GM21367 (cell line): ENCODE measurements at regions not wholly inside any gene's neighbourhood (a gene's known extent, or its start where the extent isn't known, plus 50 kb on each side); places are given as distances from the start of the nearest gene placed in this dataset.
"Not testable (repeated sequence)": the region's sequence is repeated elsewhere in the genome, so short reads cannot be mapped to it uniquely, and the experiment has no call there.

Experiments used
- ATAC-seq: cut with Tn5 transposase; IDR thresholded peaks from one replicate; pipeline ENCODE4 v1.9.1; 2021; ENCODE audit not compliant: unreplicated experiment

DNA sequence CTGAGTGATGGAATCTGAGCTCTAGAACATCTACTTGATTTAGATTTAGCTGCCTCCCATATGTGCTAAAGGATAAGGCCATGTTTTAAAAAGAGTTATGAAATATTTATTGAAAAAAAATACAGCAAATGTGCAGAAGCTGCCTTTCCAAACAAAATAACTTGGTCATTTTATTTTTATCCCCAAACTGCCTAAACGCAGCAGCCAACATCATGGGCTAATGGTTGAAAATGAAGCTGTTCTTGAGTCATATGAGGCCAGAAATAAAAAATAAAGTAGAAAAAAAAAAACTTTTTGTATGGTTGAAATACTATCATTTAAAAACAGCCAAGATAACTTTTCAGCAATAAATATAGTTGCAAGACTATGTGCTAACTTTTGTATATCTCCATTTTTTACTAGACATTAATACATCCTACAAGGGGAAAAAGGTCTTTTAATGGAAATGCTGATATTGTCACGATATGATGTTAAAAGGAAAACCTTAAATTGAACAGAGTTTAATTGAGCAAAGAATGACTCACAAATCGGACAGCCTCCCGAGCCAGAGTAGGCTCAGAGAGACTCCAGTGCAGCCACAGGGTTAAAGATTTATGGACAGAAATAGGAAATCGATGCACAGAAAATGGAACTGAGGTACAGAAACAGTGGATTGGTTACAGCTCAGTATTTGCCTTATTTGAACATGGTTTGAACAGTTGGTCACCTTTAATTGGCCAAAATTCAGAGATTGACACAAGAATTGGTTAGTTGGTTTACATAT lies 305.8 kb downstream of the MDFIC start:
- no peak for ATAC-seq

DNA sequence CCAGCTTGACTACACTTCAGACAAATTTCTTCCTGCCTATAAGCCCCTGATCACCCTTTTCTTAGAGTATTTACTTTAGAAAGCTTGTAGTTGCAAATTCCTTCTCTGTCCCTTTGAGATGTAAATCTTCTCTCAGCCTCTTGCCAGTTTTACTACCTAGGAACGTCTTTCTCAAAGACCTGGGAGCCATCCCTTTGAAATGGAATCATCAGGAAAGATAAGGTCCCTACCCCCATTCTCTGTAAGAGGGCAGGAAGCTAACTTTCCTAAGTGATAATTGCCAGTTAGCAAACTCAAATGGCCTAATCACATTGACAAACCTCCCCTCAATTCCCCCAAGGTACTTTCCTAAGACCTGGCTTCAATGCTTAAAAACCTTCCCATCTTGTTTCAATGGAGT lies 304.5 kb downstream of the MDFIC start:
- no peak for ATAC-seq

DNA sequence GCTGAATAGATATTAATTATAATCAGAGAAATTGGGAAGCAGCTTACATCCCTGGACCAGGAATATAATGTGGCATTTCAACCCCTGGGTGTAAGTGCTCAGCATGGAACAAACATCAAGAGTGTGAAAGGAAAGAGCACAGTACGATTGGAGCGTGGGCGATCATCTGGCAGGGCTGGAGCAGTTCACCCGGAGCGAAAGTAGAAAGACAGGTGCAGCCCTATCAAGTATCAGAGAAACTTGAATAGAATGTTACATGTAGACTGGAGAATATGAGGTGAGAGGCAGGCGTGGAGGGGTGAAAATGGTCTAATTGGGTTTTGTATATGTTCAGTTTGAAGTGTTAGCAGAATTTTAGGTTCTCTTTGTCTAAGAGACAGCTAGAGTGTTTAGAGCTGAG lies 303.0 kb downstream of the MDFIC start:
- no peak for ATAC-seq

DNA sequence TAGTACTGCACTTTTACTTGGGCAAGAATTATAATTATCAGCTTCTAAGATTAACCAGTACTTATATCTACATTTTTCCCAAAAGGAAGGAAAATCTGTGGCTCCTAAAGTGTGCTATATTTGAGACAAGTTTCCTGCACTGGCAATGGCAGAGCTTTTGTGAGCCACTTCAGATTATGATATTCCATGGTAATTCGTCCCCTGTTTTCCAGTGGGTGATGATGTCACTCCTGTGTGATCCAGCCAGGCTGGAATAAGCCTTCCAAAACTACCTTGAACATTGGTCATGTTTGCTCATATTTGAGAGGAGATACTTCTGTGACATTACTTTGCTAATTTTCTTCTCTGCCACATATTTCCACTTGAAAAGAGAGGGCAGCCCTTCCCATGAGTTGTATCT lies 302.1 kb downstream of the MDFIC start:
- no peak for ATAC-seq

DNA sequence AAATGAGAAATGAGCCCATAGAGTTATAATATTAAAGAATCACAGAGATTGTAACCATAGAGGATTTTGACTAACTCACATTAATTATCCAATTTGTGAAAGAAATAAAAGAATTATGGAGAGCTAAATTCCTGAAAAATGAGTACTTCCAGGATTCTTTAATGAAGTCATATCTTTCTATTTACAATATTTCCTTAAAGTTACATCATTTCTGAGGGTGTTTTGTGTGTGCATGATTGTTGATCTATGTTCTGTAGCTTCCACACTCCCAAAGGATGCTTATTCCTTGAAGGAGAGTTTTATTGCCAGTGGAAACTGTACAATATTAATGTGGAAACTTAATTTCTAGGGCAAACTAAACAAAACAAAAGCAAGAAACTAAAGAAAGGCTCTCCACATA lies 299.6 kb downstream of the MDFIC start:
- ATAC-seq: no peak

DNA sequence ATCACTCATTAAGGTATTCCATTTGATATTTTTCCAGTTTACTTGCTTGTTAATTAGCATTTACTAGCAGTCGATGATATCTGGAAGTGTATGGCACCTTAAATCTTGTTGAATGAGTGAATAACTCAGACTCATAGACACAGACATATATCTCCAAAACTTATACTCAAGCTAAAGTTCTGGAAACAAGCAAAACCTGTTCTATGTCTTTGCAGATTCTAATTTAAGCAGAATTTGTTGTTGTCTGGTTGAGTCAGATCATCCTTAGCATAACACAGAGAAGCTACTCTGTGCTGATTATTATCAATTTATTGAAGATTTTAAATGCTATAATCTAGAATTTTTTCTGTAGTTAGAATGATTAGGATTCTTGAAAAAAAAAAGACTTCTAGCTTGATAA lies 296.2 kb downstream of the MDFIC start:
- ATAC-seq: no peak

DNA sequence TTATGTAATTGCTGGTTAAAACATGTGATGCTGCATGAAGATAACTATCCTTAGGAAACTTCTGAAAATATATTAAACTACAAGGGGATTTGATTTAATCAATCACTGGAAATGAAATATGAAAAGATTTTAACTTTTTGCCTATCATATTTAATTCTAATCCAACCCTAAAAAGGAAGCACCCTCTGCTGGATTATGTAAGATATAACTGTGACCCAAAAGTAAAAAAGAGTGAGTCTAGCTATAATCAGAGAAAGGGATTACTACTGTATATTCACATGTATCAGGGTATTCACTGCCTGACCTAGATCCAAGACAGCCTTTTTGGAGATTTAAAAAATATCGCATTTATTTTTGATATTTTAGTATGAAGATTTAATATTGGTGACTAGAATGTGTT lies 295.5 kb downstream of the MDFIC start:
- no peak for ATAC-seq

DNA sequence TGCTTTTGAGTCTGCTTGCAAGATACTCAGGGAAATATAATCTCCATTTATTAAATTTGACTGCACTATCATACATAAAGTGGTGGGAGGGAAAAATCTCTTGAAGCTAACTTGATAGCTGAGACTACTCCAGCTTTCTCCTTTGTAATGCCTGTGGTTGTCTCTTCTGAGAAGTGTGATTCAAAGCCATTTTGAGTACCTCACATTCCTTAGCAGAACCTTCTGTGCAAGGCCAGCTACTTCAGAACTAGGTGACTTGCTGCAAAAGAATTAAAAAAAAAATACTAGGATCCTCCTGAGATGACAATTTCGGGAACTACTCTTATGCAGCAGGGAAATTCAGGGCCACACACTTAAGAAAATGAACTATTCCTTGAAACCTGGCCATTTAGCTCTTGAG lies 294.8 kb downstream of the MDFIC start:
- ATAC-seq: no peak

DNA sequence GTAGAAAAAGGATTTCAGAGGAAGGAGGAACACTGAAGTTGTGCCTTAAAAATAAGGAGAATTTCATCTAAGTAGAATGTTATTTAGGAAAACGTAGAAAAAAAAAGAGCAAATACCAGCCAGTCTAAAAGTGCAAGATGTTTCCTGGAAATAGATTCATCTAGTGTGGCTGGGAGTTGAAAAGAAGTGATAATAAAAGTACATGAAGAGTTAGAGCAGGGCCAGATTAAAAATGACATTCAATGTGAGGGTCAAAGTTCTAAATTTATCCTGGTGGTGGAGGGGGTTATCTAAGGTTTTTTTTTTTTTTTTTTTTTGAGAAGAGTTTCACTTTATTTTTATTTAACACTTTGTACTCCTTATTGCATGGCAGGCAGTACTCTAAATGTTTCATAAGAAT lies 289.3 kb downstream of the MDFIC start:
- no peak for ATAC-seq

DNA sequence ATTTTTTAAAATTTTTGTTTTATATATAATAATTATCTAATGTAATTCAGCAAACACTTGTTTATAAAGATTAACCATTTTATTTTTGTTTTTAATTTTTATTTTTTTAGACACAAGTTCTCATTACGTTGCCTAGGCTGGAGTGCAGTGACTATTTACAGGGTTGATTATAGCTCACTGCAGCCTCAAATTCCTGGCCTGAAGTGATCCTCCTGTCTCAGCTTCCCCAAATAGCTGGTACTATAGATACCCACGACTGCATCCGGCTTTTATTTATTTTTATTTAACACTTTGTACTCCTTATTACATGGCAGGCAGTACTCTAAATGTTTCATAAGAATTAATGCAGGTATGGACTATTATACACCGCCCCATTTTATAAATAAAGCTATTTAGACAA lies 288.7 kb downstream of the MDFIC start:
- ATAC-seq: no peak

DNA sequence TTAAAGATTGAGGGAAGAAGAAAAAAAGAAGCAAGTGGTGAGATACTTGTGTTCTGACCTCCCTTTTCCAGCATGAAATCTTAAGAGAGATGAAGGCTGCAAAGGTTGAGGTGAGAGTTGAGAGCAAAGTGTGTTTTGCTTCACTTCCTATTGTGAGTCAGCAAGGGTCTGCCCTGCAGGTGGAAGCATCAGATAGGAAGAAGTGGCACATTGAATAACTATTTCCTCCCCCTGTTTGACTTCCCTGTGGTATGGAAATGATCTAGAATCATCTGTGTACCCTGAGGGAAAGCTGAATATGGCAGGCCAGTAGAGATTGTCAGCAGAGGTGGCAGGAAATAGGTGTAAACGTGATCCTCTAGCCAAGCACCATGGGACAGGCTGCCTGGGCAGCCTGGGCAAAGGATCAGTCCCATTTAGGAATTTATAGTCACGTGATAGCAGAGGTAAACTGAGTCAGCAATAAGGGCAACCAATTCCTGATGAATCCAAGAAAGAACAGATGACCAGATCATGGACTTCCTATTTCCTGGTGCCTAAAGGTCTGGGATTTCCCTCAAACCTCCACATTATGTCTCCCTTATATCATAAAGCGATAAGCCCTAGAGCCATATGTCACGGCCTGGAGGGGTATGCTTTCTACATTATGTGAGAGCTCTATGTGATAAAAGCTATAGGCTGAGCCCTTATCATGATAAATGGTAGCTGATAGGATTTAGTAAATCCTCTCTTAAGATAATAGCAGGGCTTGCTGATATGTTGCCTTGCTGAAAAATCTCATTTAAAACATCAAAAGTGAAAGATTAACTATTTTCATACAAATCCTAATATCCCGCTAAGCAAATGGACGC lies 287.0 kb downstream of the MDFIC start:
- no peak for ATAC-seq

DNA sequence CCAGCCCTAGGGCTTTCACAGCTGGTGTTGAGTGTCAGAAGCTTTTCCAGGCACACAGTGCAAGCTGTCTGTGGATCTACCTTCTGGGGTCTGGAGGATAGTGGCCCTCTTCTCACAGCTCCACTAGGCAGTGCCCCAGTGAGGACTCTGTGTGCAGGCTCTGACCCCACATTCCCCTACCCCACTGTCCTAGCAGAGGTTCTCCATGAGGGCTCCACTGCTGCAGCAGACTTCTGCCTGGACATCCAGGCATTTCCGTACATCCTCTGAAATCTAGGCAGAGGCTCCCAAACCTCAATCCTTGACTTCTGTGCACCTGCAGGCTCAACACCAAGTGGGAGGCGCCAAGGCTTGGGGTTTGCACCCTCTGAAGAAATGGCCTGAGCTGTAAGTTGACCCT lies 284.5 kb downstream of the MDFIC start:
- not testable (repeated sequence) for ATAC-seq

DNA sequence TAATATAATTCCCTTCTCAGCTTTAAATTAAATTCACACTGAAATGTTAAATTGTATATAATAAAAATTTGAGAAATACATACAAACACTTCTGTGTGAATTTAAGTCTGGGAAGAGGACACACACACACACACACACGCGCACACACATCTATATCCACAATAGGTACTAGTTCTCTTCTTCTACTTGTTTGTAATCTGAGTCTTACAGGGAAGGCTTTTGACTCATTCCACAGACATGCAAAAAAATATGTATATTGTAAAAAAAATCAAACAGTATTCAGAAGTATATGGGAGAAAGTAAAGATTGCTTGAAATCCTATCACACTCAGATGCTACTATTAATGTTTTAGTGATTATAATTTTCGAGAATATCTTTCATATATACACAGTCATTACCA lies 276.2 kb downstream of the MDFIC start:
- ATAC-seq: no peak

DNA sequence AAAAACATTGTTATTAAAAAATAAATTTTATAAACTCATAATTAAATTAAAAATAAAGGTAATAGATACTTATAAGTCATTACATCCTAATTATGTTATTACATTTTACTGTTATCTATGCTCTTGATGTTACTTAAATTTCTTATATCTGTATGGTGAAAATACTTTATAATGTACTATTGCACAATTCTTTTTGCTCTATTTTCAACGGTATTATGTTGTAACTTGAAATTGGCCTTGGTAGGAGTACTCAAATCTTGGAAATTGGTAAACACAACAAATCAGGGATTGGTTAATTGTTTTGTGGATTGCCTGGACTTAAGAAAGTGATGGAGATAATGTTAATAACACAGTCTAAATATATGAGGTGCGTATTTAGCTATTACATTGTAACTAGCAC lies 273.3 kb downstream of the MDFIC start:
- no peak for ATAC-seq

DNA sequence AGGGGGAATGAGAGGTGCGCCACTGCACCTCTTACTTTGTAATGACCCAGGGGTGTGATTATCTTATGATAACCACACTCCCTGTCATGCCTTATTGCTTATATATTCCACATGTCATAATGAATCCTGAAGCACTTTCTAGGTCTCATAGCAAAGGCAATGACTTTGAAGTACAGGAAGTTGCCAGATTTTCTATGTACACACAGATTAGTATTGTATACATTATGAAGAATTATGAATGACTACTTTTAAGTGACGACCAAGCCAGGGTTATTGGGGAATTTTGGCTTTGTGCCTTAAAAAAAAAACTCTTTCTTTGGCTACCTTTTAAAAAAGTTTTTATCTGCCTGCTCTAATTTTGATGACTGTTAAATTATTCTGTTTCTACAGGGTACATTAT lies 269.6 kb downstream of the MDFIC start:
- no peak for ATAC-seq

DNA sequence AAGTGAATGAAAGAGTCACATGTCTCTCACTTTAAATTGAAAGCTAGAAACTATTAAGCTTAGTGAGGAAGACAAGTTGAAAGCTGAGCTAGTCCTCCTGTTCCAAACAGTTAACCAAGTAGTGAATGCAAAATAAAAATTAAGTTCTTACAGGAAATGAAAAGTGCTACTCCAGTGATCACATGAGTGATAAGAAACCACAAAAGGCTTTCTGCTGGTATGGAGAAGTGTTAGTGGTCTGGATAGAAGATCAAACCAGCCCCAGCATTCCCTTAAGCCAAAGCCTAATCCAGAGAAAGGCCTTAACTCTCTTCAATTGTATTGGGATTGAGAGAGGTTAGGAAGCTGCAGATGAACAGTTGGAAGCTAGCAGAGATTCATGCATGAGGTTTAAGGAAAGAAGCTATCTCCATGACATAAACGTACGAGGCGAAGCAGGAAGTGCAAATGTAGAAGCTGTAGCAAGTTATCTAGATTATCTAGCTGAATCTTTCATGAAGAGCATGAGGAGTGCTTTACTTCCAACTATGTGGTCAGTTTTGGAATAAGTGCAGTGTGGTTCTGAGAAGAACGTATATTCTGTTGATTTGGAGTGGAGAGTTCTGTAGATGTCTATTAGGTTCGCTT lies 261.6 kb downstream of the MDFIC start:
- ATAC-seq: no peak

DNA sequence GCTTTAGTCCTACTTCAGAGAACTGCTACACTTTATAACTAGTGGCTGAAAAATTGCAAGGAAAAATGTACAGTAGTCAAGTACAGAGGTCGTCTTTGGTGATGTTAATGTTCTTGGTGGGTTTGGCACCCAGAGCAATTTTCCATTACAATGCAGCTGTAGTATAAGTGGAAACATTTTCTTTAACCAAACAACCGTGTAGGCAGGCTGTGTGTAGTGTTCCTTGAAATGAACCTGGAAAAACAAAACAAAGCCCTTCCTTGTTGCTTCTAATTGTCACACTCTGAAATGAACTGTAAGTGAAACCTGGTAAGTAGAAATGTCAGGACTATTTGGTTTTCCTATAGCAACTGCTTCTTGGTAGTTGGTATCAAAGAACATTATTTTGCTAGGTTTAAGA lies 256.9 kb downstream of the MDFIC start:
- ATAC-seq: no peak

DNA sequence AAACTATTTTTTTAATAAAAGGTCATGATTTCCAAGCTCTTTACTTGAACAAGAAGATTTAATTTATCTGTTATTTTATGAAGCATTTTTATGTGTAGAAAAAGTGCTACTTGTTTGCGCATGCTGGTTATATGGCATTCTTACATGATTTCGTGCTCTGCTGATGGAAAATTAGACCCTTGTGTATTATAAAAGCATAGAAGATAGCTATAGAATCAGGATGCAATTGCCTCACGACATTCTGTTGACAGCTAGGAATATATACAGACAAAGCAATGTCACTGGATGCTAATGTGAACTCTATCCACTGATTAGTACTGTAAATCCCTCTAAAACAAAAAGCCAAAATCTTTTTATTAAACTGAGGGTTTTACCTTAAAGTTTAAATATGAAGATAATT lies 255.9 kb downstream of the MDFIC start:
- no peak for ATAC-seq

DNA sequence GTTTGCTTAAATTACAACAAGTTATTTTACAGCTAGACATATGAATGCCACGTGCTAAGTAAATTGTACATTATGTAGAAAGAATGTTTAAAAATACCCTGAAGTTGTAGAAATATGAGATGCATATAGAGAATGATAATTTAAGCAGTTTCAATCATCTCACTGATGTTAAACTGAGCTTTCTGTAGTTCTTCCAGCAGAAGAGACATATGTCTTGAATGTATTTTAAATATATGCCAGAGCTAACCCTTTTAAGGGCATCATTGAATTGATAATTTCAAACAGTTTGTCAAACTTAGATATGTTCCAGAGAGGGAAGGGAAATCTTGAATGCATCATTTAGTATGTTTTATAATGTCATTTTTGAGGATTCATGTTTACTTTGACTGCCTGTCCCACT lies 255.2 kb downstream of the MDFIC start:
- no peak for ATAC-seq

DNA sequence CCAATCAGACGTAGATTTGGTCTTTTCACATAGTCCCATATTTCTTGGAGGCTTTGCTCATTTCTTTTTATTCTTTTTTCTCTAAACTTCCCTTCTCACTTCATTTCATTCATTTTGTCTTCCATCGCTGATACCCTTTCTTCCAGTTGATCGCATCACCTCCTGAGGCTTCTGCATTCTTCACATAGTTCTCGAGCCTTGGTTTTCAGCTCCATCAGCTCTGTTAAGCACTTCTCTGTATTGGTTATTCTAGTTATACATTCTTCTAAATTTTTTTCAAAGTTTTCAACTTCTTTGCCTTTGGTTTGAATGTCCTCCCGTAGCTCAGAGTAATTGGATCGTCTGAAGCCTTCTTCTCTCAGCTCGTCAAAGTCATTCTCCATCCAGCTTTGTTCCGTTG lies 250.5 kb downstream of the MDFIC start:
- not testable (repeated sequence) for ATAC-seq

DNA sequence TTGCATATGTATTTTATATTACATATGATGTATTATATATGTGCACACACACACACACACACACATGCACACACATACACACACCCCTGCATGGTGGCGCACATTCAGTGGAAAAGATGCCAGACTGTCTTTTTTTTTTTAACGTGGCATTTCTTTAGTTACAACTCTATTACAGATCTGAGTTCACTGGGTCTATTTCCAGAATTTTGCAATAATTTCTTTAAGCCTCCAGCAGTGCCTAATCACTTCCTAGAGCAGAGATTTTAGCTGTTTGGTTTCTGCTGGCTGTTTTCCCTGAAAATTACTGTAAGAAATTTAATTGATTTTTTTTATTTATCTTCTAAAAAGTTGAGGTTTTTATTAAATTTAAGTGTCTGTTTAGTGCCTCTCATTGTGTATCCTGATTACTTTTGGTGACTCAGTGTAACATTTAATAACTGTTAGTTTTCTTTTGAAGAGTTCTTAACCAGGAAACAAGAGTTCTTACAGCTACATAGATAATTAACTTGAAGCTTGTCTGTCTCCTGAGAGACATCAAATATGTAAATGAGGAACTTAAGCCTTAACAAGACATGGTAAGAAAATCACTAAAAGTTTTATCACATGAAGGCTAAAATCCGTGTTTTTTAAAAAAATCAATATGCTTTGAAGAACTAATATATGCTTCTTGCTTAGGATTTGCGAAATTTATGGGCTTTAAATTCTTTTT lies 232.0 kb downstream of the MDFIC start:
- no peak for ATAC-seq
